H1 (cell line): ENCODE measurements at regions not wholly inside any gene's neighbourhood (a gene's known extent, or its start where the extent isn't known, plus 50 kb on each side); places are given as distances from the start of the nearest gene placed in this dataset.

Experiments
- CTCF ChIA-PET: fragments of 300-600 bp; sonication (Branson Sonifier 250); formaldehyde crosslinking; loops from one replicate; lab custom pipeline; 2021; ENCODE audit not compliant: partially characterized antibody; lab: Charles Lee
- POLR2A ChIA-PET: fragments of 300-600 bp; sonication (Branson Sonifier 250); formaldehyde crosslinking; loops from one replicate; lab custom pipeline; 2021; ENCODE audit warnings: inconsistent platforms; ENCODE audit not compliant: partially characterized antibody; lab: Charles Lee
- DNase-seq, 2 experiments: peaks; one replicate each; pipeline versions ENCODE4 v3.0.0 to v3.0.0-alpha.2; 2010 to 2022; ENCODE audit warnings: low spot score in 2 of 2, low read depth in 1 of 2, mixed read lengths in 1 of 2
- FAIRE-seq: peaks from 2 replicates; lab custom pipeline; 2011; peaks lifted over from hg19 to GRCh38; lab: Jason Lieb, UNC
- H2AFZ ChIP-seq: 2 replicates; pipeline ENCODE4 v1.8.1; 2012; ENCODE audit warnings: low read length, inconsistent platforms
- H2AK5ac ChIP-seq: 2 replicates; pipeline ENCODE4 v1.6.1; 2013; ENCODE audit warnings: low read depth, low read length
- H2BK120ac ChIP-seq: replicated peaks from 2 replicates; pipeline ENCODE3; 2013; ENCODE audit warnings: low read depth, low read length, inconsistent platforms
- H2BK12ac ChIP-seq: 2 replicates; pipeline ENCODE4 v1.6.1; 2013; ENCODE audit warnings: low read depth, low read length
- H2BK15ac ChIP-seq: 2 replicates; pipeline ENCODE4 v1.6.1; 2013; ENCODE audit warnings: low read length
- H2BK20ac ChIP-seq: 2 replicates; pipeline ENCODE4 v1.6.1; 2013; ENCODE audit warnings: low read length
- H2BK5ac ChIP-seq: 2 replicates; pipeline ENCODE4 v1.6.1; 2013; ENCODE audit warnings: low read depth, low read length
- H3K14ac ChIP-seq: 2 replicates; pipeline ENCODE4 v1.6.1; 2013; ENCODE audit warnings: inconsistent platforms; ENCODE audit not compliant: insufficient read length
- H3K18ac ChIP-seq: 2 replicates; pipeline ENCODE4 v1.6.1; 2013; ENCODE audit warnings: low read length; ENCODE audit errors: extremely low read depth
- H3K23ac ChIP-seq: 2 replicates; pipeline ENCODE4 v1.6.1; 2013; ENCODE audit warnings: inconsistent platforms; ENCODE audit not compliant: insufficient read length
- H3K23me2 ChIP-seq: 2 replicates; pipeline ENCODE4 v1.6.1; 2013; ENCODE audit warnings: low read depth, low read length
- H3K27ac ChIP-seq: 2 replicates; pipeline ENCODE4 v1.6.1; 2011; ENCODE audit warnings: low read depth, low read length, inconsistent platforms
- H3K27me3 ChIP-seq, 4 experiments: replicated peaks in 1 of 4; 1 replicate in 1 of 4; 2 replicates in 3 of 4; pipeline versions ENCODE4 v1.6.1 to v1.8.1; 2011 to 2013; ENCODE audit warnings: low read length in 3 of 4, mild to moderate bottlenecking in 3 of 4, inconsistent platforms in 2 of 4, mixed read lengths in 2 of 4, moderate library complexity in 1 of 4; ENCODE audit not compliant: control insufficient read depth in 3 of 4, insufficient read depth in 3 of 4; ENCODE audit errors: extremely low read depth in 1 of 4
- H3K36me3 ChIP-seq, 4 experiments: 2 replicates each; pipeline versions ENCODE4 v1.6.1 to v1.8.1; 2011 to 2013; ENCODE audit warnings: mild to moderate bottlenecking in 4 of 4, low read length in 3 of 4, moderate library complexity in 2 of 4, control low read depth in 1 of 4, inconsistent platforms in 1 of 4; ENCODE audit not compliant: insufficient read depth in 4 of 4, control insufficient read depth in 2 of 4
- H3K4ac ChIP-seq: replicated peaks from 2 replicates; pipeline ENCODE3; 2013; ENCODE audit warnings: low read length, low read depth, mixed read lengths, inconsistent platforms; ENCODE audit not compliant: insufficient read length
- H3K4me1 ChIP-seq, 4 experiments: replicated peaks in 1 of 4; 1 replicate in 1 of 4; 2 replicates in 3 of 4; pipeline versions ENCODE4 v1.6.1 to v1.8.1; 2011 to 2013; ENCODE audit warnings: low read length in 3 of 4, inconsistent platforms in 2 of 4, mixed read lengths in 1 of 4; ENCODE audit not compliant: insufficient read depth in 4 of 4, control insufficient read depth in 3 of 4
- H3K4me2 ChIP-seq, 2 experiments: 2 replicates each; pipeline versions ENCODE4 v1.6.1 to v1.8.1; 2011 to 2013; ENCODE audit warnings: low read depth in 2 of 2, low read length in 2 of 2, control low read depth in 1 of 2, inconsistent platforms in 1 of 2, mild to moderate bottlenecking in 1 of 2; ENCODE audit not compliant: insufficient read depth in 1 of 2
- H3K4me3 ChIP-seq, 4 experiments: fragments of 200-600, 300-600 bp in 1 of 4; sonication (generic), shearing (Covaris generic), sonication (Bioruptor Twin) in 1 of 4; 2 replicates each; pipeline versions ENCODE4 v1.5.1 to v1.8.1; 2011 to 2016; ENCODE audit warnings: low read length in 4 of 4, low read depth in 3 of 4, control low read depth in 2 of 4, inconsistent platforms in 2 of 4, mild to moderate bottlenecking in 2 of 4, mixed read lengths in 1 of 4, moderate library complexity in 1 of 4; ENCODE audit not compliant: insufficient read depth in 2 of 4; ENCODE audit errors: extremely low read depth in 1 of 4
- H3K56ac ChIP-seq: replicated peaks from 2 replicates; pipeline ENCODE3; 2013; ENCODE audit warnings: low read depth, mild to moderate bottlenecking, mixed read lengths, low read length, inconsistent platforms; ENCODE audit not compliant: insufficient read length
- H3K79me1 ChIP-seq: 2 replicates; pipeline ENCODE4 v1.6.1; 2013; ENCODE audit warnings: low read depth, low read length, control low read depth
- H3K79me2 ChIP-seq, 2 experiments: 2 replicates each; pipeline versions ENCODE4 v1.6.1 to v1.8.1; 2012 to 2013; ENCODE audit warnings: low read length in 2 of 2, mild to moderate bottlenecking in 2 of 2, inconsistent platforms in 1 of 2; ENCODE audit not compliant: insufficient read depth in 2 of 2, control insufficient read depth in 1 of 2
- H3K9ac ChIP-seq, 4 experiments: replicated peaks in 1 of 4; 1 replicate in 1 of 4; 2 replicates in 3 of 4; pipeline versions ENCODE4 v1.6.1 to v1.8.1; 2011 to 2013; ENCODE audit warnings: low read depth in 3 of 4, low read length in 3 of 4, control low read depth in 2 of 4, mild to moderate bottlenecking in 2 of 4, moderate library complexity in 2 of 4, inconsistent platforms in 1 of 4; ENCODE audit errors: extremely low read depth in 1 of 4
- H3K9me3 ChIP-seq, 2 experiments: 2 replicates each; pipeline versions ENCODE4 v1.6.1 to v1.8.1; 2012 to 2013; ENCODE audit warnings: mild to moderate bottlenecking in 2 of 2, moderate library complexity in 2 of 2, control low read depth in 1 of 2, inconsistent platforms in 1 of 2, low read depth in 1 of 2, low read length in 1 of 2, mixed read lengths in 1 of 2; ENCODE audit not compliant: insufficient read depth in 2 of 2
- H4K20me1 ChIP-seq, 2 experiments: replicated peaks in 1 of 2; 2 replicates each; pipeline versions ENCODE3 to v1.8.1; 2011 to 2013; ENCODE audit warnings: inconsistent platforms in 2 of 2, low read length in 2 of 2, mild to moderate bottlenecking in 1 of 2; ENCODE audit not compliant: insufficient read depth in 2 of 2, control insufficient read depth in 1 of 2
- H4K5ac ChIP-seq: 2 replicates; pipeline ENCODE4 v1.6.1; 2013; ENCODE audit warnings: low read length, low read depth, mixed read lengths, inconsistent platforms; ENCODE audit not compliant: insufficient read length
- H4K8ac ChIP-seq: 2 replicates; pipeline ENCODE4 v1.8.0; 2013; ENCODE audit warnings: mild to moderate bottlenecking, moderate library complexity, low read length, inconsistent platforms; ENCODE audit not compliant: insufficient read depth; ENCODE audit errors: extremely low read depth
- H4K91ac ChIP-seq: replicated peaks from 2 replicates; pipeline ENCODE3; 2013; ENCODE audit warnings: low read length, mixed read lengths, inconsistent platforms; ENCODE audit not compliant: insufficient read length
- BCL11A ChIP-seq, 2 experiments: IDR thresholded peaks; one replicate each; pipeline ENCODE4 v1.6.1; 2011; ENCODE audit warnings: low read depth in 2 of 2, low read length in 2 of 2, mild to moderate bottlenecking in 2 of 2
- CHD1 ChIP-seq: IDR thresholded peaks from 2 replicates; pipeline ENCODE4 v1.6.1; 2012; ENCODE audit warnings: low read depth, low read length, improper control_type of control experiment
- CREB1 ChIP-seq: IDR thresholded peaks from 2 replicates; pipeline ENCODE4 v1.6.1; 2012; ENCODE audit warnings: inconsistent platforms
- GTF2F1 ChIP-seq: IDR thresholded peaks from 2 replicates; pipeline ENCODE4 v1.6.1; 2012; ENCODE audit warnings: low read depth, low read length, improper control_type of control experiment, borderline replicate concordance
- KDM4A ChIP-seq: IDR thresholded peaks from one replicate; pipeline ENCODE4 v1.7.1; 2012; ENCODE audit warnings: low read depth, mild to moderate bottlenecking, moderate library complexity, low read length, inconsistent platforms; ENCODE audit not compliant: severe bottlenecking
- PHF8 ChIP-seq: fragments of 200-600 bp; sonication (generic); conservative IDR thresholded peaks from 2 replicates; pipeline ENCODE4 v1.7.1; 2012; ENCODE audit warnings: low read depth, mild to moderate bottlenecking, inconsistent platforms, low read length, moderate library complexity
- POLR2A ChIP-seq, 2 experiments: IDR thresholded peaks; 1 replicate in 1 of 2; 2 replicates in 1 of 2; pipeline ENCODE4 v1.6.1; 2011; ENCODE audit warnings: low read depth in 2 of 2, low read length in 2 of 2, mild to moderate bottlenecking in 2 of 2; ENCODE audit errors: control extremely low read depth in 1 of 2
- POLR2AphosphoS5 ChIP-seq: IDR thresholded peaks from 2 replicates; pipeline ENCODE4 v1.6.1; 2011; ENCODE audit warnings: low read depth, low read length
- RBBP5 ChIP-seq: IDR thresholded peaks from 2 replicates; pipeline ENCODE4 v1.7.1; 2012; ENCODE audit warnings: low read depth, mild to moderate bottlenecking, inconsistent platforms, low read length, moderate library complexity, borderline replicate concordance
- TEAD4 ChIP-seq: IDR thresholded peaks from 2 replicates; pipeline ENCODE4 v1.6.1; 2012; ENCODE audit warnings: low read depth, low read length, inconsistent platforms, mixed read lengths
- YY1 ChIP-seq: IDR thresholded peaks from 2 replicates; pipeline ENCODE4 v1.6.1; 2011; ENCODE audit warnings: low read depth, mild to moderate bottlenecking, low read length
- TF ChIP-seq, protein P1 (sequence below): IDR thresholded peaks from 2 replicates; pipeline ENCODE4 v1.6.1; 2011; ENCODE audit warnings: low read length, improper control_type of control experiment

DNA sequence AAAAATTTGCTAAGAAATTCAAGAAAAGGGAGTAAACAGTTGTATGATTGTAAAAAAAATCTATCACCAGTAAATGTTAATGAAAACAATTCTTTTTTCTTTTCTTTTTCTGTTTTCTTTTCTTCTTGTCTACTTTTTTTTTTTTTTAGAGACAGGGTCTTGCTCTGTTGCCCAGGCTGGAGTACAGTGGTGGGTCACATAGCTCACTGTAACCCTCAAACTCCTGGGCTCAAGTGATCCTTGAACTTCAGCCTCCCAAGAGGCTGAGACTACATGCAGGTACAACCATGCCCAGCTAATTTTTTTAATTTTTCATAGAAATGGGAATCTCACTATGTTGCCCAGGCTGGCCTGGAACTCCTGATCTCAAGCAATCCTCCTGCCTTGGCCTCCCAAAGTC is 57.2 kb upstream of the SIAH1 start:
- Histone ChIP-seq H3K56ac (no peak overlapping the region), H3K27ac (no peak overlapping the region), H2BK15ac (no peak overlapping the region), H3K36me3 (no peaks in the 10 kb centered on the region), H4K5ac (no peak overlapping the region), H3K4me2 (no peak overlapping the region), H3K4me1 (no peaks in the 10 kb centered on the region), H3K18ac (no peak overlapping the region), H4K8ac (no peak overlapping the region), H2BK12ac (no peak overlapping the region), H3K23ac (no peak overlapping the region), H3K4me3 (no peak overlapping the region), H3K4ac (no peak overlapping the region), H3K79me1 (no peaks in the 10 kb centered on the region), H3K9me3 (no peaks in the 10 kb centered on the region), H2BK20ac (no peak overlapping the region), H4K20me1 (no peaks in the 10 kb centered on the region), H3K9ac (no peak overlapping the region), H2BK120ac (no peak overlapping the region), H2BK5ac (no peak overlapping the region), H2AFZ (no peak overlapping the region), H3K79me2 (no peaks in the 10 kb centered on the region), H2AK5ac (no peak overlapping the region), H4K91ac (no peak overlapping the region), H3K23me2 (no peaks in the 10 kb centered on the region), H3K27me3 (no peaks in the 10 kb centered on the region), H3K14ac (no peak overlapping the region)
- ChIA-PET POLR2A (interaction anchor here (0.8 kb wide), 1 partner anchor 56 kb away, joined by 6 read pairs; the partner anchor contains the start of gene SIAH1), CTCF (no interaction called here)
- FAIRE-seq (no peak), DNase-seq (no peak)
- no peak for TF ChIP-seq KDM4A
- TF ChIP-seq TEAD4: no peak
- no peak for TF ChIP-seq CHD1
- no peak for TF ChIP-seq BCL11A (IDR thresholded peaks at IDR 0.05; ENCODE audit: low read depth in 2 of 2, low read length in 2 of 2)
- no peak for TF ChIP-seq RBBP5
- TF ChIP-seq POLR2A (IDR thresholded peaks at IDR 0.05; ENCODE audit: control extremely low read depth in 1 of 2, low read depth in 2 of 2, low read length in 2 of 2): no peak
- no peak for TF ChIP-seq POLR2AphosphoS5
- no peak for TF ChIP-seq YY1
- TF ChIP-seq CREB1: no peak
- no peak for TF ChIP-seq GTF2F1
- TF ChIP-seq, protein P1, sequence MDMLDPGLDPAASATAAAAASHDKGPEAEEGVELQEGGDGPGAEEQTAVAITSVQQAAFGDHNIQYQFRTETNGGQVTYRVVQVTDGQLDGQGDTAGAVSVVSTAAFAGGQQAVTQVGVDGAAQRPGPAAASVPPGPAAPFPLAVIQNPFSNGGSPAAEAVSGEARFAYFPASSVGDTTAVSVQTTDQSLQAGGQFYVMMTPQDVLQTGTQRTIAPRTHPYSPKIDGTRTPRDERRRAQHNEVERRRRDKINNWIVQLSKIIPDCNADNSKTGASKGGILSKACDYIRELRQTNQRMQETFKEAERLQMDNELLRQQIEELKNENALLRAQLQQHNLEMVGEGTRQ: no peak
- TF ChIP-seq PHF8: no peak
- TF ChIP-seq, all 59 proteins: peak for 0
